KBM-7 (cell line): ENCODE measurements at regions not wholly inside any gene's neighbourhood (a gene's known extent, or its start where the extent isn't known, plus 50 kb on each side); places are given as distances from the start of the nearest gene placed in this dataset.

ENCODE experiments used
- DNase-seq: peaks from one replicate; pipeline ENCODE4 v3.0.0-alpha.2; 2015
- in situ Hi-C: fragments of 300-500 bp; cut with MboI; formaldehyde crosslinking; loops from 2 replicates; pipeline ENCODE4 v1.14.3; 2020; ENCODE audit warnings: low sequenced_read_pairs, low pct_unique_long_range_greater_than_20kb, mixed read lengths

DNA sequence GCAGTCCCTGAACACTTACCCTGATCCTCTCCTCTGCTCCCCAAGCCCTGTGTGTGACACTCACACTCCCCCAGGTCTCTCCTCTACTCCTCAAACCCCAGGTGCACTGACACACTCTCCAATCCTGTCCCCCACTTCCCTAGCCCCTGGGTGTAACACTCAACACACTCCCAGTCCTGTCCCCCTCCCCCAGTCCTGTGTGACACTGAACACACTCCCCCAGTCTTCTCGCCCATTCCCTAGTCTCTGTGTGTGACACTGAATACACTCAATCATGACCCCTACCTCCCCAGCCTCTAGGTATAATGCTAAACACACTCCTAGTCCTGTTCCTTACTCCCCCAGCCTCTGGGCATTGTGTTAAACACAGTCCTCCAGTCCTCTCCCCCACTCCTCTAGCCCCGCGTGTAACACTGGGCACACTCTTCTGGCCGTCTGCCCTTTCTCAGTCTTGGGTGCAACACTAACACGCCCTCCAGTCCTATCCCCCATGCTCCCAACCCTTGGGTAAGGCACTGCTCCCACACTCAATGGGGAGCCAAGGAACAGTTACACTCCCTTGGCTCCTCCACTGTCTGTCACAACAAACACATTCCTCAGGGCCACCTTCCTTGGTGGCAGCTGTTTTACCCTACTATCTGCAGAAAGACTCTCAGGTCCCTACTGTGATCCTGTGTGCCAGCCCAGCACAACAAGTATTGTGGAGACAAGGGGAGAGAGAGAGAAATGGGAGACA lies 82.5 kb upstream of the PKDCC start:
- in situ Hi-C loops = no loop called here
- DNase-seq = no peak

GRCh38 chr2:41965909-41966295 lies 81.9 kb upstream of the PKDCC start:
- in situ Hi-C loops = no loop called here
- DNase-seq = no peak

DNA sequence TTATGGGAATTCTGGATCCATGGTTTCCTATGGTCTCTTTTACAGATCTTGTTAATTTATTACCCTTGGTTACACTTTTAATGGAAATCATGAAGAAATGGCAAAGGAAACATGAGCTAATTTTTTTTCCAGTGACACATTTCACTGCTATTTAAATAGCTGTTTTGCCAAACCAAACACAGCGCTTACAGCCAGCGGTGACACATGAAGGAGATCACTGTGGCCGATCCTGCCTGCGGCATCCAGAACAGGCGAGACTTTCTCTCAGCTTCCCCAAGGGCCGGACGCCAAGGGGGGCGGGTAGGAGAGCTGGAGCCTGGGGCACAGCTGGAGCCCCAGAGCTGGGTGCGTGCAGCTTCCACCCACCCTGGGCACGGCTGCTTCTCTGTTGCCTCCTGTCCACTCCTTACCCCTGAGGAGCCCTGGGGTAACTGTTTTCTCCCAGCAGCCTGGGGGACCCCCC lies 81.4 kb upstream of the PKDCC start:
- in situ Hi-C loops = no loop called here

GRCh38 chr2:41966920-41967319 lies 80.9 kb upstream of the PKDCC start:
- no peak for DNase-seq
- in situ Hi-C loops = no loop called here

More for the DNA sequence above, 81.4 kb upstream of the PKDCC start:
- no peak for DNase-seq

DNA sequence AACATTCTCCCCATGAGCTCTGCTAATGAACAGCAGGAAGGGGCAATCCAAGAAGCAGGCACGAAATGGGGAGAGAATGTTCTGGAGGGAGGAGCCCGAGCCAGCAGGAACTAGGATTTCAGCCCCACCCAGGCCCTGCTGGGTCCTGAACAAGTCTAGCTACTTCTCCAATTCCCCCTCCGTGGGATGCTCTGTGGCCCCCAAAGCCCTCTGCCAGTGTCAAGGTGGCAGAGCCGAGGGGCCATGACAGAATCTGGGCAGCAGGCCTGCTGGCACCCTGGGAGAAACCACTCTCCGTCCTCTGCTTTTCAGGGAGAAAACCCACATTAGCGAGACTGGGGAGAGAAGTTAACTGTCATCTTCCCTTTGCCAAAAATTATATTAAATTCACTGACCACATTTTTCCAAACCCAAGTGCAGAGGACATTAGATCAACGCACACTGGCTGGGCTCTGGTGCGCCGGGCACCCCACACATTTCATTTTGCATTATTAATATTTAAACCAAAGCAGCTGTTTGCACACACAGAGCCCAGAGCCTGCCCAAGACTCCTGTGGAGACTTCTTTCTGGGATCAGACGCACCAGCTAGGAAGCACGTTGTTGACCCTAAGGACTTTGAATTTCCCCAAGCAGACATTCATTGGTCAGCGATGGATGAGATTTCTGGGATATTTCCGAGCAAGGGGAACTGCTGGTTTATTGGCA lies 80.2 kb upstream of the PKDCC start:
- DNase-seq = no peak
- in situ Hi-C loops = no loop called here

- no peak for DNase-seq
Observed at GRCh38 chr2:41968182-41968578, 79.6 kb upstream of the PKDCC start.

DNA sequence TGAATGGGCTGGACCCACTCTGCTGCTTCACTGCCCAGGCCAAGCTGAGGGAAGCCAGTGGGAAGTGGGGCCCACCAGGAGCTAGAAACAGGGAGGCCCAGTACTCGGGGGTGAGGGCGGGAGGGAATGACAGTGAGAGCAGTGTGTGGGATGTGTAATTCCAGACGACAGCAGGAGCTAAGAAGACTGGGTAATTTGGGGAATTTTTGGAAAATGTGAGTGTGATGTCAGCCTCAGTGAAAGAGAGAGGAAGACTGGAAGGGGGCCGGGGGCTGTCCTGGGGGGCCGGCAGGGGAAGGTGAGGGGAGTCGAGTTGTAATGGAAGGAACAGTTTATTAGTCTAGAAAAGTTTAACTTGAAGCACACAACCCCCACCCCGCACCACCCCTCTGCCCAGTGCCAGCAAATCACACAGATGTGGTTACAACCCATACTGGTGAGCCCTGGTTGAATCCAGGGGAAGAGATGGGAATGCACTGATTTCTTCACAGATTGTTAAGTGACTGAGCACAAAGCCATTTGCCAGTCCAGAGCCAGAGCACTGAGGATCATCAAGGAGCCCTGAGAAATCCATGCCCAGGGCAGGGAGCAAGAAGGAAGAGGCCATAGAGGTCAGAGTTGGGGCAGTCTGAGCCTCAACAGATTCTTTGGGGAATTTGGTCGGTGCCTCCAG lies 76.7 kb upstream of the PKDCC start:
- DNase-seq = no peak
- in situ Hi-C loops = no loop called here

More at GRCh38 chr2:41968182-41968578, 79.6 kb upstream of the PKDCC start:
- in situ Hi-C loops = no loop called here

GRCh38 chr2:41972179-41972578 lies 75.6 kb upstream of the PKDCC start:
- no peak for DNase-seq
- in situ Hi-C loops = no loop called here

- DNase-seq = peak; percentile 32
- in situ Hi-C loops = no loop called here
Observed at GRCh38 chr2:41972819-41973218, 75.0 kb upstream of the PKDCC start.

GRCh38 chr2:41973871-41974270 lies 74.0 kb upstream of the PKDCC start:
- in situ Hi-C loops = no loop called here

DNA sequence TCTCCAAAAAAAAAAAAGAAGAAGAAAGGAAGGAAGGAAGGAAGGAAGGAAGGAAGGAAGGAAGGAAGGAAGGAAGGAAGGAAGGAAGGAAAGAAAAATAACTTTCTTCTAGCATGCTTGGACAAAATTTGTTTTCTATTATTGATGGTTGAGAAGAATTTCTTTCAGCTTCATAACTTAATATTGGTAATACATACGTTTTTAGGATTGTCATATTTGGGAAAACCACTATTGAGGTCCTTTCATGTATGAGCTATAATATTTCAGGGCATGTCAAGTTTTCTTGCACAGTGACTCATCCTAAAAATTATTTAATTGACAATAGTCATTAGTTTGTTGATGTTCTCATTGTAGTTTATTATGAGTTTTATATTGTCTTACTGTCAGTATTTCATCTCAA lies 66.4 kb upstream of the PKDCC start:
- no peak for DNase-seq
- in situ Hi-C loops = no loop called here

More at GRCh38 chr2:41973871-41974270, 74.0 kb upstream of the PKDCC start:
- no peak for DNase-seq

DNA sequence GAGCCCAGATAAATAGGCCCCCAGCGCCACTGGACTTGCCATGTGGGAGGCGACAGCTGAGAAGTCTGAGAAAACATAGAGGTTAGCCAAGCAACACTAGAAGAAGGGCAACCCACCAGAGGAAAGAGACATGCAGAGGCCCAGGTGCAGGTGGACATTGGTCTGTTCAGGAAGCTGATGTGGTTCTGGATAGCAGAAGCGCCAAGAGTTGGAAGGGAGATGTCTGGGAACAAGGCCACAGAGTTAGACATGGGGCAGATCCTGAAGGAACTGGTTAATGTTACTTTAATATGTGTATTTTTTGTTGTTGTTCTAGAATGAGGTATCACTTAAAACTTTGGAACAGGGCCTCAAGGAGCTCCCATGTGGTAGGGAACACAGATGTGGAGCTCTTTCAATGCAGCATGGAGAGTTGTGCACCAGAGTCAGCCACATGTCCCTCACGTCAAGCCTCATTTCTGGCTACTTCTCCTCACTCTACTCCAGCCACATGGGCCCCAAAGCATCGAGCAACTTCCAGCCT lies 62.2 kb upstream of the PKDCC start:
- DNase-seq = no peak
- in situ Hi-C loops = no loop called here

DNA sequence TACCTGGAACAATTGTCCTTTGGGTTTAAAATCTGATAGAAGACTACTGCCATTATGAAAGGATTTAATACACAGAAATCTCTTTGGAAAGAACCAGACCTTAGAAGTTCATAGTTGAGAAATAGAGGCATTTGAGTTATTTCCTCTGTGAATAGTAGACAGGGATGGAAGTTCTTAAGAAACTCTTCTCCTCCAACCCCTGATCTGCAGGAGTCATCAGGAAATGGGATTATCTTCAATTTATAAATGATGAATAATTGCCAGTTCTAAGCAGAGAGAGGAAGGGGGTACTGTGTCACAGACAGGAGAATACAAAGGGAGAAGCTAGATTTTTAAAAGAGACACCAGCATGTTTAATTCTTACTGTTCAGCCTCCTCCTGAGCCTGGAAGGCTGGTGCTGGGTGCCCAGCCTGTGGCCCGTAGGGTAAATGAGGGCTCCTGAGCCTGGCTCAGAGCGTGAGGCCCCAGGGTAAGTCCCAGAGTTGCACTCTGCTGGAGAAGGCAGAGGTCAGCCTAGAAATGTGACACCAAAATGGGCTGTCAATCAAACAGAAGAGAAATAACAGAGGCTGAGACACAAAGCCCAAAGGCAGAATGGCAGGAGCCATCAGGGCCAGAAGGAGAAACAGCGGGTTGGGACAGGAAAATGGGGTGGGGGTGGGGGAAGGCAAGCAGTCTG lies 58.2 kb upstream of the PKDCC start:
- DNase-seq = no peak
- in situ Hi-C loops = no loop called here

DNA sequence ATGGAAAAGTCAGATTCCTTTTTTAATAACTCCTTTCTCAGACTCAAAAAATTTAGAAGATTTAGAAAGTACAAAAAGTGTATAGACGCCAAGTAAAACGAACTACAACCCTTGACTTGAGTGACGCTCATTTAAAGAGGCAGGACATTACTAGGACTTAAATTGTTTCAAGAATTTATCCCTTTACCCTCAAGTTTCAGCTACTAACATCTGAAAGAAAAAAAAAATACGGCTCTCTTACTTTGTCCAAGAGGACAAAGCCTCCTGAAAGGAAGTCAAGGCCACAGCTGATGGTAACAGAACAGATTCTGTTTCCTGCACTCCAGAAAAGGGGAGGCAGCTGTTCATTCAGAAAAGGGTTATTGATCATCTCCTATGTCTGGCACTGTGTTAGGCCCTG lies 57.6 kb upstream of the PKDCC start:
- in situ Hi-C loops = no loop called here
- no peak for DNase-seq

DNA sequence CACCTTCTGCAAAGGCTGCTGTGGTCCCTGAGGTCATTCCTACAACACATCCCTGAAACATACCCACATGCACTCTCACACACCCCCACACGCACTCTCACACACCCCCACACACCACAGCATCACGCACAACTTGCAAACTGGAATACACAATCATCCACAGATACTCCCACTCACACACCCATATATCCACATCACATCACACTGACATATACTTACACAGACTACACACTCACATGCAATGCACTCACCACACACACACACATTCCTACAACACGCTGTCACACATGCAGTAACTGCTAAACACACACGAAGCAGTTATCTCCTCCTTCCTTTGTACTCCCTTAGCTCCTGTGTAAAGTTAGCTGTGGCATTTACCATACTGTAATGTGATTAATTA lies 57.1 kb upstream of the PKDCC start:
- no peak for DNase-seq
- in situ Hi-C loops = no loop called here

GRCh38 chr2:41992056-41992642 lies 55.7 kb upstream of the PKDCC start:
- DNase-seq = no peak
- in situ Hi-C loops = no loop called here

GRCh38 chr2:41992671-41993434 lies 55.0 kb upstream of the PKDCC start:
- in situ Hi-C loops = no loop called here
- DNase-seq = no peak

DNA sequence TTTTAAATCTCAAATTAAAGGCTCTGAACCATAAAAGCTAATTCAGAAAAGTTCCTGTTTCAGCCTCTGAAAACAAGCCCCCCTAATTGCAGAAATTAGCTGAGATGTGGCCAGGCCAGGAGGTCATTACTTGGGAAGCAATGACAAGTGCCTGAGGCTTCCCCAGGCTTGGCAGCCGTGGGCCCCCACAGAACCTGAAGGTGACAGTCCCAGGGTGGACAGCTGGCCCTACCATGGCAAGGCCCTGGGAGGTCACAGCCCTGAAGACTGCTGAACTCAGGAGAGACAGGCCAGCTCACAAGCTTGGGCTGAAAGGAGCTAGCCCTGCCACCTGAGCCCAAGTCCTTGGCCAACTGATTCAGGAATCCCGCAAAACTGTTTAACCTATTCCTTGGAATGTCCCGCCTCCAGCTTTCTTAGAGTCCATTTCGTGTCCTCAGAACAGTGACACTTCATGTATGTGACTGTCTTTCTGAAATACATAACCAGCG lies 54.3 kb upstream of the PKDCC start:
- in situ Hi-C loops = no loop called here
- no peak for DNase-seq
